Peyer's patch (tissue), 4 donors: ENCODE measurements at regions not wholly inside any gene's neighbourhood (a gene's known extent, or its start where the extent isn't known, plus 50 kb on each side); places are given as distances from the start of the nearest gene placed in this dataset.

ENCODE experiments used
- DNase-seq, 3 donors: peaks; one replicate each; pipeline ENCODE4 v3.0.0-alpha.2; 2017 to 2019
- H3K27ac ChIP-seq, 4 donors: fragments of 200-600 bp; sonication (generic); one replicate each; pipeline ENCODE4 v1.5.1; 2016 to 2019
- H3K27me3 ChIP-seq, 2 donors: fragments of 200-600 bp; sonication (generic); one replicate each; pipeline ENCODE4 v1.5.1; 2019
- H3K36me3 ChIP-seq, 3 donors: fragments of 200-600 bp; sonication (generic); one replicate each; pipeline ENCODE4 v1.5.1; 2016 to 2019
- H3K4me1 ChIP-seq, 4 donors: fragments of 200-600 bp; sonication (generic); one replicate each; pipeline ENCODE4 v1.5.1; 2016 to 2019
- H3K4me3 ChIP-seq, 4 donors: fragments of 200-600 bp; sonication (generic); 1 replicate in 3 of 4; 2 replicates in 1 of 4; pipeline ENCODE4 v1.5.1; 2016 to 2019; ENCODE audit warnings: mild to moderate bottlenecking in 1 of 4
- H3K9me3 ChIP-seq, 4 donors: fragments of 200-600 bp; sonication (generic); one replicate each; pipeline ENCODE4 v1.5.1; 2016 to 2019; ENCODE audit warnings: mild to moderate bottlenecking in 1 of 4
- POLR2A ChIP-seq, 2 donors: fragments of 450-650 bp; IDR thresholded peaks; one replicate each; pipeline ENCODE4 v1.5.1; 2017; ENCODE audit warnings: antibody characterized with exemption in 2 of 2, mild to moderate bottlenecking in 2 of 2, moderate library complexity in 2 of 2
- TF ChIP-seq, protein P1 (sequence below), 6 experiments: fragments of 450-650 bp in 4 of 6; fragments of 200-600 bp in 2 of 6; sonication (generic) in 1 of 6; IDR thresholded peaks; one replicate each; pipeline ENCODE4 v1.5.1; 2017 to 2019; ENCODE audit warnings: antibody characterized with exemption in 6 of 6, mild to moderate bottlenecking in 3 of 6, moderate library complexity in 1 of 6

DNA sequence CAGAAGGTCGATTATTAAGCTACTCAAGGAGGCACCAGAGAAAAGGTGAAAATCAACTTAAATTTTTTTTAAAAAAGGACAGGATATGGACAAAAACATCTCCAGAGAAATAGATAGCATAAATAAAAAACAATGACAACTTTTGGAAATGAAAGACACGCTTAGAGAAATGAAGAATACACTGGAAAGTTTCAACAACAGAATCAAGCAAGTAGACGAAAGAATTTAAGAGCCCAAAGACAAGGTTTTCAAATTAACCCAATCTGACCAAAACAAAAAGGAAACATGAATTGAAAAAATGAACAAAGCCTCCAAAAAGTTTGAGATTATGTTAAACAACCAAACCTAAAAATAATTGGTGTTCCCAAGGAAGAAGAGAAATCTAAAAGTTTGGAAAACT is 191.1 kb upstream of the BMP4 start:
- Histone ChIP-seq H3K27me3 (no peaks in the 10 kb centered on the region), H3K27ac (no peak overlapping the region), H3K4me1 (no peaks in the 10 kb centered on the region), H3K9me3 (no peaks in the 10 kb centered on the region), H3K4me3 (no peak overlapping the region), H3K36me3 (no peaks in the 10 kb centered on the region)
- no peak for DNase-seq
- no peak for TF ChIP-seq POLR2A (IDR thresholded peaks at IDR 0.05)
- TF ChIP-seq, protein P1, sequence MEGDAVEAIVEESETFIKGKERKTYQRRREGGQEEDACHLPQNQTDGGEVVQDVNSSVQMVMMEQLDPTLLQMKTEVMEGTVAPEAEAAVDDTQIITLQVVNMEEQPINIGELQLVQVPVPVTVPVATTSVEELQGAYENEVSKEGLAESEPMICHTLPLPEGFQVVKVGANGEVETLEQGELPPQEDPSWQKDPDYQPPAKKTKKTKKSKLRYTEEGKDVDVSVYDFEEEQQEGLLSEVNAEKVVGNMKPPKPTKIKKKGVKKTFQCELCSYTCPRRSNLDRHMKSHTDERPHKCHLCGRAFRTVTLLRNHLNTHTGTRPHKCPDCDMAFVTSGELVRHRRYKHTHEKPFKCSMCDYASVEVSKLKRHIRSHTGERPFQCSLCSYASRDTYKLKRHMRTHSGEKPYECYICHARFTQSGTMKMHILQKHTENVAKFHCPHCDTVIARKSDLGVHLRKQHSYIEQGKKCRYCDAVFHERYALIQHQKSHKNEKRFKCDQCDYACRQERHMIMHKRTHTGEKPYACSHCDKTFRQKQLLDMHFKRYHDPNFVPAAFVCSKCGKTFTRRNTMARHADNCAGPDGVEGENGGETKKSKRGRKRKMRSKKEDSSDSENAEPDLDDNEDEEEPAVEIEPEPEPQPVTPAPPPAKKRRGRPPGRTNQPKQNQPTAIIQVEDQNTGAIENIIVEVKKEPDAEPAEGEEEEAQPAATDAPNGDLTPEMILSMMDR (IDR thresholded peaks at IDR 0.05): no peak

DNA sequence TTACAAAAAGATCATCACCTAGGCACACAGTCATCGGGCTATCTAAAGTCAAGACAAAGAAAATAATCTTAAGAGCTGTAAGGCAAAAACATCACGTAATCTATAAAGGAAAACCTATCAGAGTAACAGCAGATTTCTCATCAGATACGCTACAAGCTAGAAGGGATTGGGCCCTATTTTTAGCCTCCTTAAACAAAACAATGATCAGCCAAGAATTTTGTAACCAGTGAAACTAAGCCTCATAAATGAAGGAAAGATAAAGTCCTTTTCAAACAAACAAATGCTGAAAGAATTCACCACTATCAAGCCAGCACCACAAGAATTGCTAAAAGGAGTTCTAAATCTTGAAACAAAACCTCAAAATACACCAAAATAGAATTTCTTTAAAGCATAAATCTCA is 191.6 kb upstream of the BMP4 start:
- TF ChIP-seq POLR2A (IDR thresholded peaks at IDR 0.05): no peak
- TF ChIP-seq, protein P1 (IDR thresholded peaks at IDR 0.05): no peak
- H3K27ac ChIP-seq: no peak overlapping the region
- H3K27me3 ChIP-seq: no peaks in the 10 kb centered on the region
- H3K9me3 ChIP-seq: no peaks in the 10 kb centered on the region
- H3K4me1 ChIP-seq: no peaks in the 10 kb centered on the region
- no peak for DNase-seq
- H3K4me3 ChIP-seq: no peak overlapping the region
- no peaks in the 10 kb centered on the region for H3K36me3 ChIP-seq

DNA sequence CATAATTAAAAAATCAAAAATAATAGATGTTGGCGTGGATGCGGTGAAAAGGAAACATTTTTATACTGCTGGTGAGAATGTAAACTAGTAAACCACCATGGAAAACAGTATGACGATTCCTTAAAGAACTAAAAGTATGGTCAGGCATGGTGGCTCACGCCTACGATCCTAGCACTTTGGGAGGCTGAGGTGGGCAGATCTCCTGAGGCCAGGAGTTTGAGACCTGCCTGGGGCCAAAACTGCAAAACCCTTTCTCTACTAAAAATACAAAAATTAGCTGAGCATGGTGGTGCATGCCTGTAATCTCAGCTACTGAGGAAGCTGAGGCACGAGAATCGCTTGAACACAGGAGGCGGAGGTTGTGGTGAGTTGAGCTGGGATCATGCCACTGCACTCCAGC is 195.7 kb upstream of the BMP4 start:
- Histone ChIP-seq H3K36me3 (no peaks in the 10 kb centered on the region), H3K27ac (no peak overlapping the region), H3K4me3 (no peak overlapping the region), H3K9me3 (no peaks in the 10 kb centered on the region), H3K4me1 (no peaks in the 10 kb centered on the region), H3K27me3 (no peaks in the 10 kb centered on the region)
- TF ChIP-seq, protein P1 (IDR thresholded peaks at IDR 0.05): no peak
- no peak for TF ChIP-seq POLR2A (IDR thresholded peaks at IDR 0.05)
- DNase-seq: no peak

DNA sequence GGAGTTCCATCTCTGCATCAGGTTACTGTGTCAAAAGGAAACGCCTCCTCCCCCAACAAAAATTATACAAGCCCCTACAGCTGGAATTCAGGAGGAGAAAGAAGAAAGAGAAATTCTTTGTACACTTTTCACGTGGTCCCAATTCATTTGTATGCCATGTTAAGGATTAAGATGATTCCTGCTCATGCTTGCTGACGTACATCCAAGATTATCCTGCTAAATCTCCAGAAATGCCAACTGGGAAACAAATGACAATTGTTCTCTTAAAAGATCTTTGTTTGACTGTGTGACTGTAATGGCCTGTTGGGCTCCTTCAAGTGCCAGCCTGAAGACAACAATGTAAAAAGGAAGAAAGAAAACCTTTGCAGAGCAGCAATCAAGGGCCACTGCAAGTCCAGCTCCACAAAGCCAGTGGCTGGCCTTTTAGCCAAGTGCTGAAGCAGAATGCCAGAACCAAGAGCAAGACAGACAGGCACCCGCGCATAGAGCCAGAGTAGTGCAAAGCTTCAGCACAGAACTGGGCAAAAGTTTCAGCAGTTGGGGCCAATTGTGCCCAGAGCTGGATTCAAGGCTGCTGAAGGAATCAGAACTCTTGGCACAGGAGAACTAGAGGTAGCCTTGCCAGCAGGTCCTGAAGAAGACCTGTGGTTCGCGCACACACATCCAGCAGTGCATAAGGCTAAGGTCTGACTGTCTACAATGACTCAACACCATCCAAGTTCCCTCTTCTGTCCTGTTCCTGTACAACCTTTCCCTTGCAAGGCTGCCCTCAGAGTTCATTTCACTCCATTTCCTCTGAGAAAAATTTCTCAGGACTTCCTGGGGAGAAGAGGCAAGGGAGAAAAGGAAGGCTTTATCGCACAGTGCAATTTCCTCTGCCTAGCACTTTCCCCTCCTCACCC is 209.7 kb upstream of the BMP4 start:
- Histone ChIP-seq H3K36me3 (no peaks in the 10 kb centered on the region), H3K4me3 (no peak overlapping the region), H3K27ac (no peak overlapping the region), H3K27me3 (no peaks in the 10 kb centered on the region), H3K4me1 (no peaks in the 10 kb centered on the region), H3K9me3 (no peaks in the 10 kb centered on the region)
- TF ChIP-seq POLR2A (IDR thresholded peaks at IDR 0.05): no peak
- TF ChIP-seq, protein P1 (IDR thresholded peaks at IDR 0.05): no peak
- no peak for DNase-seq

DNA sequence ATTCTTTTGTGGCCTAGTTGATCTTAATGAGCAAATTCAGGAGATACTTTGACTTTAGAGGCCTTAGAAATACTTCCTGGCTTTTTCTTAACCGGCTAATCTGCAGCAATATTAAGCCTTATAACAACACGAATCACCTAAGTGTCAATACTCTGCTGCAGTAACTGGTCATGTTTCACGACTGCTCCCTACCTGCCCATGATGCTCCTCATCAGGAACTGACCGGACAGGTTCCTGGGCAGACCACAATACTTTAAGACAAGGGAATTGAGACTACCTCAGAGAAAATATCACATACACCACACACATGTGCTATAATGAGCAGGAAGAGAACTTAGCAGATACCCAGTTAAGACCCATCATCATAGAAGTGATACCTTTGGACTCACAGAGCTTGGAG is 211.9 kb upstream of the BMP4 start:
- H3K4me1 ChIP-seq: no peaks in the 10 kb centered on the region
- no peak for DNase-seq
- no peak overlapping the region for H3K27ac ChIP-seq
- H3K36me3 ChIP-seq: no peaks in the 10 kb centered on the region
- TF ChIP-seq, protein P1 (IDR thresholded peaks at IDR 0.05): no peak
- TF ChIP-seq POLR2A (IDR thresholded peaks at IDR 0.05): no peak
- H3K9me3 ChIP-seq: no peaks in the 10 kb centered on the region
- no peaks in the 10 kb centered on the region for H3K27me3 ChIP-seq
- no peak overlapping the region for H3K4me3 ChIP-seq
